ENCODE measurements at regions not wholly inside any gene's neighbourhood (a gene's known extent, or its start where the extent isn't known, plus 50 kb on each side); places are given as distances from the start of the nearest gene placed in this dataset.

- TF ChIP-seq CTCF (IDR thresholded peaks at IDR 0.05; ENCODE audit: low read depth, low read length), result no peak
- no peak overlapping the region for H3K4me3 ChIP-seq (ENCODE audit: low read depth, low read length)
- in situ Hi-C loops (cut with HindIII; ENCODE audit: low sequenced_read_pairs), result no loop called here
- DNase-seq (ENCODE audit: low read depth, low spot score), result no peak
Measured at GRCh38 chr5:17426104-17426749, 71.8 kb upstream of the TAF11L2 start.

GRCh38 chr5:17428176-17428800 lies 69.7 kb upstream of the TAF11L2 start:
- in situ Hi-C loops (cut with HindIII; ENCODE audit: low sequenced_read_pairs), result no loop called here
- no peak for TF ChIP-seq CTCF (IDR thresholded peaks at IDR 0.05; ENCODE audit: low read depth, low read length)
- no peak overlapping the region for H3K4me3 ChIP-seq (ENCODE audit: low read depth, low read length)
- DNase-seq (ENCODE audit: low read depth, low spot score), result no peak

GRCh38 chr5:17429353-17429752 lies 68.7 kb upstream of the TAF11L2 start:
- in situ Hi-C loops (cut with HindIII; ENCODE audit: low sequenced_read_pairs), result no loop called here
- no peak for DNase-seq (ENCODE audit: low read depth, low spot score)
- H3K4me3 ChIP-seq (ENCODE audit: low read depth, low read length), result no peak overlapping the region
- TF ChIP-seq CTCF (IDR thresholded peaks at IDR 0.05; ENCODE audit: low read depth, low read length), result no peak

- in situ Hi-C loops (cut with HindIII; ENCODE audit: low sequenced_read_pairs), result no loop called here
- no peak for DNase-seq (ENCODE audit: low read depth, low spot score)
- TF ChIP-seq CTCF (IDR thresholded peaks at IDR 0.05; ENCODE audit: low read depth, low read length), result no peak
- H3K4me3 ChIP-seq (ENCODE audit: low read depth, low read length), result no peak overlapping the region
Measured at GRCh38 chr5:17430241-17430640, 67.8 kb upstream of the TAF11L2 start.

- TF ChIP-seq CTCF (IDR thresholded peaks at IDR 0.05; ENCODE audit: low read depth, low read length), result no peak
Measured at GRCh38 chr5:17431272-17432050, 66.6 kb upstream of the TAF11L2 start.

GRCh38 chr5:17432569-17432968 lies 65.5 kb upstream of the TAF11L2 start:
- no peak for DNase-seq (ENCODE audit: low read depth, low spot score)
- no peak overlapping the region for H3K4me3 ChIP-seq (ENCODE audit: low read depth, low read length)
- no peak for TF ChIP-seq CTCF (IDR thresholded peaks at IDR 0.05; ENCODE audit: low read depth, low read length)
- in situ Hi-C loops (cut with HindIII; ENCODE audit: low sequenced_read_pairs), result no loop called here

More at GRCh38 chr5:17431272-17432050, 66.6 kb upstream of the TAF11L2 start:
- in situ Hi-C loops (cut with HindIII; ENCODE audit: low sequenced_read_pairs), result no loop called here
- H3K4me3 ChIP-seq (ENCODE audit: low read depth, low read length), result no peak overlapping the region
- no peak for DNase-seq (ENCODE audit: low read depth, low spot score)

All from astrocyte of the spinal cord (primary cell).